ENCODE measurements at regions not wholly inside any gene's neighbourhood (a gene's known extent, or its start where the extent isn't known, plus 50 kb on each side); places are given as distances from the start of the nearest gene placed in this dataset.

GRCh38 chr16:60059141-60059540, 1325.0 kb upstream of the GOT2 start:
- TF ChIP-seq CTCF (IDR thresholded peaks at IDR 0.05; ENCODE audit: low read length) (no peak), EZH2phosphoT487 (IDR thresholded peaks at IDR 0.05; ENCODE audit: low read length) (no peak), EZH2 (optimal IDR thresholded peaks at IDR 0.05; ENCODE audit: low read depth, low read length) (no peak)
